IMR-90 (cell line): ENCODE measurements at regions not wholly inside any gene's neighbourhood (a gene's known extent, or its start where the extent isn't known, plus 50 kb on each side); places are given as distances from the start of the nearest gene placed in this dataset.
A peak's percentile ranks its signal among the peaks of the same experiment; 100 is the strongest.

Source experiments
- ATAC-seq: fragments of 200-7000 bp; cut with Tn5 transposase; 2 replicates; pipeline ENCODE4 v1.9.1; 2020; ENCODE audit warnings: low read depth, mild to moderate bottlenecking, moderate library complexity
- BruUV-seq: library from RNA; stranded (reverse); fragments of 400-500 nt; replicated peaks from 2 replicates; lab custom pipeline; 2021; lab: Mats Ljungman, UMichigan
- CTCF ChIA-PET: fragments of 300-600 bp; formaldehyde crosslinking; extraction: SDS; loops from one replicate; lab custom pipeline; 2021; ENCODE audit warnings: antibody characterized with exemption; lab: Yijun Ruan, JAX
- POLR2A ChIA-PET: fragments of 300-600 bp; sonication (Branson Sonifier 250); formaldehyde crosslinking; loops from one replicate; lab custom pipeline; 2022; ENCODE audit warnings: antibody characterized with exemption; ENCODE audit not compliant: unreplicated experiment; lab: Charles Lee
- DNase-seq: peaks from one replicate; pipeline ENCODE4 v3.0.0; 2013
- H2AFZ ChIP-seq: replicated peaks from 2 replicates; pipeline ENCODE3; 2013; ENCODE audit warnings: low read length, mild to moderate bottlenecking; ENCODE audit not compliant: poor library complexity
- H2AK5ac ChIP-seq: 2 replicates; pipeline ENCODE4 v1.6.1; 2013; ENCODE audit warnings: low read depth, low read length, inconsistent platforms
- H2AK9ac ChIP-seq: replicated peaks from 2 replicates; pipeline ENCODE3; 2013; ENCODE audit warnings: mild to moderate bottlenecking, low read depth, low read length, moderate library complexity; ENCODE audit not compliant: poor library complexity
- H2BK120ac ChIP-seq: 2 replicates; pipeline ENCODE4 v1.6.1; 2013; ENCODE audit warnings: low read depth, low read length, inconsistent platforms
- H2BK15ac ChIP-seq: 3 replicates; pipeline ENCODE4 v1.6.1; 2013; ENCODE audit warnings: low read depth, low read length, inconsistent platforms
- H2BK20ac ChIP-seq: 2 replicates; pipeline ENCODE4 v1.6.1; 2013; ENCODE audit warnings: low read depth, mild to moderate bottlenecking, inconsistent platforms, low read length, moderate library complexity
- H2BK5ac ChIP-seq: 2 replicates; pipeline ENCODE4 v1.6.1; 2013; ENCODE audit warnings: mild to moderate bottlenecking, low read depth, low read length, inconsistent platforms; ENCODE audit not compliant: poor library complexity, severe bottlenecking
- H3K14ac ChIP-seq: replicated peaks from 2 replicates; pipeline ENCODE4 v1.6.1; 2013; ENCODE audit warnings: low read depth, low read length, inconsistent platforms
- H3K18ac ChIP-seq: 2 replicates; pipeline ENCODE4 v1.6.1; 2013; ENCODE audit warnings: low read depth, low read length, control low read depth
- H3K23ac ChIP-seq: 2 replicates; pipeline ENCODE4 v1.6.1; 2013; ENCODE audit warnings: low read depth, low read length, inconsistent platforms
- H3K27ac ChIP-seq: 2 replicates; pipeline ENCODE4 v1.5.1; 2013; ENCODE audit warnings: mild to moderate bottlenecking, control low read depth, low read length; ENCODE audit not compliant: insufficient read depth
- H3K27me3 ChIP-seq: 2 replicates; pipeline ENCODE4 v1.6.1; 2013; ENCODE audit warnings: low read length; ENCODE audit not compliant: control insufficient read depth, insufficient read depth
- H3K36me3 ChIP-seq: 2 replicates; pipeline ENCODE4 v1.6.1; 2013; ENCODE audit warnings: low read length, mixed read lengths; ENCODE audit not compliant: control insufficient read depth, insufficient read depth
- H3K4ac ChIP-seq: 2 replicates; pipeline ENCODE4 v1.6.1; 2013; ENCODE audit warnings: low read depth, low read length, inconsistent platforms
- H3K4me1 ChIP-seq: 2 replicates; pipeline ENCODE4 v1.6.1; 2013; ENCODE audit warnings: low read length, mixed read lengths; ENCODE audit not compliant: control insufficient read depth, insufficient read depth
- H3K4me2 ChIP-seq: 2 replicates; pipeline ENCODE4 v1.6.1; 2013; ENCODE audit warnings: low read depth, mild to moderate bottlenecking, control low read depth, low read length, moderate library complexity
- H3K4me3 ChIP-seq: 2 replicates; pipeline ENCODE4 v1.5.1; 2013; ENCODE audit warnings: low read depth, mild to moderate bottlenecking, control low read depth, low read length, moderate library complexity; ENCODE audit not compliant: insufficient read depth
- H3K56ac ChIP-seq: 2 replicates; pipeline ENCODE4 v1.6.1; 2013; ENCODE audit warnings: low read length, inconsistent platforms; ENCODE audit not compliant: insufficient read depth; ENCODE audit errors: extremely low read depth
- H3K79me1 ChIP-seq, 2 experiments: 2 replicates each; pipeline ENCODE4 v1.6.1; 2013; ENCODE audit warnings: low read length in 2 of 2, inconsistent platforms in 1 of 2, low read depth in 1 of 2
- H3K9ac ChIP-seq: 2 replicates; pipeline ENCODE4 v1.6.1; 2013; ENCODE audit warnings: low read depth, low read length, control low read depth
- H3K9me1 ChIP-seq: 2 replicates; pipeline ENCODE4 v1.6.1; 2013; ENCODE audit warnings: low read length, inconsistent platforms; ENCODE audit not compliant: insufficient read depth
- H3K9me3 ChIP-seq: 2 replicates; pipeline ENCODE4 v1.6.1; 2013; ENCODE audit warnings: low read length; ENCODE audit not compliant: control insufficient read depth, insufficient read depth
- H4K20me1 ChIP-seq: 2 replicates; pipeline ENCODE4 v1.6.1; 2013; ENCODE audit warnings: low read length, inconsistent platforms; ENCODE audit not compliant: insufficient read depth
- H4K5ac ChIP-seq: 2 replicates; pipeline ENCODE4 v1.6.1; 2013; ENCODE audit warnings: mild to moderate bottlenecking, low read depth, low read length, control low read depth
- H4K8ac ChIP-seq, 2 experiments: 2 replicates each; pipeline ENCODE4 v1.6.1; 2013; ENCODE audit warnings: low read depth in 2 of 2, low read length in 2 of 2, control low read depth in 1 of 2, inconsistent platforms in 1 of 2
- H4K91ac ChIP-seq: 2 replicates; pipeline ENCODE4 v1.6.1; 2013; ENCODE audit warnings: low read depth, low read length, inconsistent platforms; ENCODE audit not compliant: insufficient read depth
- CEBPB ChIP-seq: IDR thresholded peaks from 2 replicates; pipeline ENCODE4 v1.6.1; 2012; ENCODE audit warnings: low read depth, low read length, improper control_type of control experiment
- MXI1 ChIP-seq: IDR thresholded peaks from 2 replicates; pipeline ENCODE4 v1.6.1; 2012; ENCODE audit warnings: low read depth, mild to moderate bottlenecking, low read length, moderate library complexity, borderline replicate concordance
- WGBS, 2 experiments: methylation state at CpG; one replicate each; pipeline versions ENCODE4 v1.1.5 to v1.1.7; 2013; ENCODE audit warnings: missing lambda C conversion rate in 2 of 2; ENCODE audit not compliant: insufficient read length in 1 of 2; ENCODE audit errors: extremely low coverage in 2 of 2; 5-methylcytosine and 5-hydroxymethylcytosine counted together
- dilution Hi-C: fragments of 300-500 bp; cut with HindIII; formaldehyde crosslinking; loops from one replicate; pipeline ENCODE4 v1.14.3; 2018; ENCODE audit warnings: low sequenced_read_pairs; ENCODE audit not compliant: unreplicated experiment
- in situ Hi-C: fragments of 300-500 bp; cut with MboI; formaldehyde crosslinking; loops from 3 replicates; pipeline ENCODE4 v1.14.3; 2019; ENCODE audit warnings: low sequenced_read_pairs, inconsistent platforms, mixed read lengths
- intact Hi-C: fragments of 100-400 bp; cut with micrococcal nuclease; formaldehyde crosslinking; loops from 2 replicates; pipeline ENCODE4 v1.10.0; 2022

- Histone ChIP-seq H3K4me2 (no peak overlapping the region), H2AFZ (no peak overlapping the region), H2BK15ac (no peak overlapping the region), H4K5ac (no peak overlapping the region), H2AK5ac (no peak overlapping the region), H3K27ac (no peak overlapping the region), H2BK120ac (no peak overlapping the region), H3K4me1 (no peaks in the 10 kb centered on the region), H4K20me1 (no peaks in the 10 kb centered on the region), H3K23ac (no peak overlapping the region), H3K4ac (no peak overlapping the region), H3K18ac (no peak overlapping the region), H3K14ac (no peak overlapping the region), H4K8ac (no peak overlapping the region), H2BK5ac (no peak overlapping the region), H3K79me1 (no peaks in the 10 kb centered on the region), H3K9ac (no peak overlapping the region), H4K91ac (no peak overlapping the region), H3K27me3 (no peaks in the 10 kb centered on the region), H3K36me3 (no peaks in the 10 kb centered on the region), H2AK9ac (no peak overlapping the region), H3K56ac (no peak overlapping the region), H3K9me3 (no peaks in the 10 kb centered on the region), H3K4me3 (no peak overlapping the region), H2BK20ac (no peak overlapping the region), H3K9me1 (no peaks in the 10 kb centered on the region)
- no peak for ATAC-seq
- in situ Hi-C loops = no loop called here
- dilution Hi-C loops = no loop called here
- WGBS, 2 experiments = no CpG with 5 or more reads among the region's 2 CpGs
- POLR2A ChIA-PET = no interaction called here
- BruUV-seq = no TSS peak
- CTCF ChIA-PET = no interaction called here
- DNase-seq = no peak
- TF ChIP-seq CEBPB (peak; percentile 79), MXI1 (no peak)
- intact Hi-C loops = no loop called here
Observed at GRCh38 chr1:189496768-189497167, 980.9 kb downstream of the BRINP3 start.
